ENCODE measurements at regions not wholly inside any gene's neighbourhood (a gene's known extent, or its start where the extent isn't known, plus 50 kb on each side); places are given as distances from the start of the nearest gene placed in this dataset.

DNA sequence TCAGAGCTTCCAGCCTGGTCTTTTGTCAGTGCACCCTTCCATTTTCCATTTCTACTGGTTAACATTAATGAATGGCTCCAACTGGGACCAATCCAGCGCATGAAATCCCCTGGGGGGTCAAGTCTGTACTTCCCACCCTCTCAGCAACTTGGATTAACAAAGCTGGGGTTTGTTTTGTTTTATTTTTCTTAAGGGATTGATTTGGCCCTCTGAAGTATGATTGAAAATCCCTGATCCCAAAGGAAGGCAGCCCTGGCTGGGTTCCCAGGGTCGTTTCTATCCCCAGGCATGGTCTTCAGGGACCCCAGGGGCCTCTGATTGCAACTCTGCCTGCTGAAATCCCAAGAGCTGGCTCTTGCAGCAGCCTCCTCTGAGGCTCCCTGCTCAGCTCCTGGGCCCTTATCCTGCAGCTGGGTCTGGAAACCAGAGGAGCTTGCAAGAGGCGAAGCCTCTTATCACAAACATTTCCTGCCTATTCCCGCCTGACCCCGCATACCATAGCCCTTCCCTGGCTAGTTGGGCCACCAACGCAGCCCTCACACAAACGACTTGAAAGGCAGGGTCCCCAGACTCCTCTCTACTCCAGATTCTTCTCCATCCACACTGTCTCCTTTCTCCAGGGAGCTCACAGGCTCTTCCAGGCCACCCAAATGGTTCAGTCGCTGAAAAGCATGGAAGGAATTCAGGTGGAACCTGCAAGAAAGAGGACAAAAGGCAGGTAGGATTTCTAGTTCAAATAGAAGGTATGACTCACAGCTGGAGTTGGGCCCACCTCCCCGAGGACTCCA, 109.7 kb upstream of the PKDCC start:
- Mint-ChIP-seq H3K36me3 (ENCODE audit: insufficient read depth in 2 of 2) (no peaks in the 10 kb centered on the region), H3K27me3 (ENCODE audit: low read depth) (peaks cover 7% of the 10 kb centered on the region), H3K4me3 (no peak overlapping the region), H3K4me1 (ENCODE audit: low read depth) (no peaks in the 10 kb centered on the region), H3K27ac (no peak overlapping the region), H3K9me3 (no peaks in the 10 kb centered on the region)
- DNase-seq (no peak), ATAC-seq (replicated peaks in 1 of 2) (no peak)

DNA sequence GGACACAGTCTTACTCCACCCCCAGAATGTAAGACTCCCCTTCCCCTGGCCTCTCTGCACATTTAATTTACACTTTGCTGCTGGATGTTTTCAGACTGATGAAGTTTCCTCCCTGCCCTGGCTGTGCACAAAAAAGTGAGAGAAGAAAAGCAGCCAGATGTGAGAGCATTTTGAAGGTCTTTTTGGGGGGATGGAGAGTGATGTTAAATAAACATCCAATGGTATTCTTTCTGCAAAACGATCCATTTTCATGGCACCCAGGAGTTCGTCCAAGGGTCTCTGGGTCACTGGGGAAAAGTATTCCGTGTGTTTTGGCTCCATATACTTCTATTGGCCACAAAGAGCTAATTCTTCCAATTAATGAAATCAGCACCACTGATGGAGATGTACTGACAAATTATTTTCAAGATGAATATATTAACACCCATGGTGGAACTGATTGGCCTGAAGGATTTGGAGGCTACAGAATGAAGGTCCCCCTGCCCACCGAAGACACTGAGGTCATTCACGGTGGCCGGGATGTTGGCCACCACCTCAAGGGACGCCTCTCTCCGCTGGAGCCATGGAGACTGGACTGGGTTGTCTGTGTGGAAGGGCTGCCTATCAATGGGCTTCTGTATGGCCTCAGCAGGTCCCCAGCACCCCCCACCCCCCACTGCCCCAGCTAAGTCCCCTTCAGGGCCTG, 107.6 kb upstream of the PKDCC start:
- H3K9me3 Mint-ChIP-seq: no peaks in the 10 kb centered on the region
- H3K4me3 Mint-ChIP-seq: no peak overlapping the region
- no peaks in the 10 kb centered on the region for H3K36me3 Mint-ChIP-seq (ENCODE audit: insufficient read depth in 2 of 2)
- no peaks in the 10 kb centered on the region for H3K27me3 Mint-ChIP-seq (ENCODE audit: low read depth)
- DNase-seq: no peak
- no peaks in the 10 kb centered on the region for H3K4me1 Mint-ChIP-seq (ENCODE audit: low read depth)
- ATAC-seq (replicated peaks in 1 of 2): no peak
- H3K27ac Mint-ChIP-seq: no peak overlapping the region

DNA sequence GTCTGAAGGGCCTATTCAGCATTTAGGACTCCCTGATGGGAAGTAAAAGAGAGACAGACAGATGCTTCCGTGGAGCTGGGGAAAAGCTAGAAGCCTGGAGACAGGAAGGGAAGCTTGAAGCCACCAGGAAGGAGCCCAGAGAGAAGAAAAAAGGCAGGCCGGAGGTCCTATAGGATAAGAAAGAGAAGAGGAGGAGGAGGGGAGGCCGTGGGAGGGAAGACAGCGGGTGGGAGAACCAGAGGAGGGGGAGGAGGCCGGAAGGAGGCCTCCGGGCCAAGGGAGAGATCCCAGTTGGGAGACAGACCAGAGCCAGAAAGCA, 107.1 kb upstream of the PKDCC start:
- no peak overlapping the region for H3K27ac Mint-ChIP-seq

GRCh38 chr2:41941831-41942230, 106.0 kb upstream of the PKDCC start:
- Mint-ChIP-seq H3K4me3 (no peak overlapping the region), H3K4me1 (ENCODE audit: low read depth) (no peaks in the 10 kb centered on the region), H3K36me3 (ENCODE audit: insufficient read depth in 2 of 2) (no peaks in the 10 kb centered on the region), H3K27ac (no peak overlapping the region), H3K27me3 (ENCODE audit: low read depth) (peaks cover 7% of the 10 kb centered on the region), H3K9me3 (no peaks in the 10 kb centered on the region)
- ATAC-seq (replicated peaks in 1 of 2): no peak
- no peak for DNase-seq

More for the DNA sequence above, 107.1 kb upstream of the PKDCC start:
- H3K4me3 Mint-ChIP-seq: no peak overlapping the region
- H3K9me3 Mint-ChIP-seq: no peaks in the 10 kb centered on the region
- ATAC-seq (replicated peaks in 1 of 2) (no peak), DNase-seq (no peak)
- H3K36me3 Mint-ChIP-seq (ENCODE audit: insufficient read depth in 2 of 2): no peaks in the 10 kb centered on the region
- no peaks in the 10 kb centered on the region for H3K4me1 Mint-ChIP-seq (ENCODE audit: low read depth)
- H3K27me3 Mint-ChIP-seq (ENCODE audit: low read depth): peaks cover under 1% of the 10 kb centered on the region

GRCh38 chr2:41942278-41942677, 105.5 kb upstream of the PKDCC start:
- no peak overlapping the region for H3K27ac Mint-ChIP-seq
- no peaks in the 10 kb centered on the region for H3K36me3 Mint-ChIP-seq (ENCODE audit: insufficient read depth in 2 of 2)
- no peaks in the 10 kb centered on the region for H3K9me3 Mint-ChIP-seq
- H3K4me1 Mint-ChIP-seq (ENCODE audit: low read depth): no peaks in the 10 kb centered on the region
- H3K4me3 Mint-ChIP-seq: no peak overlapping the region
- DNase-seq (no peak), ATAC-seq (replicated peaks in 1 of 2) (no peak)
- H3K27me3 Mint-ChIP-seq (ENCODE audit: low read depth): peaks cover 7% of the 10 kb centered on the region

GRCh38 chr2:41943159-41943558, 104.7 kb upstream of the PKDCC start:
- ATAC-seq (replicated peaks in 1 of 2) (no peak), DNase-seq (no peak)
- peaks cover 12% of the 10 kb centered on the region for H3K27me3 Mint-ChIP-seq (ENCODE audit: low read depth)
- H3K36me3 Mint-ChIP-seq (ENCODE audit: insufficient read depth in 2 of 2): no peaks in the 10 kb centered on the region
- no peaks in the 10 kb centered on the region for H3K4me1 Mint-ChIP-seq (ENCODE audit: low read depth)
- H3K9me3 Mint-ChIP-seq: no peaks in the 10 kb centered on the region
- H3K27ac Mint-ChIP-seq: no peak overlapping the region
- H3K4me3 Mint-ChIP-seq: no peak overlapping the region

DNA sequence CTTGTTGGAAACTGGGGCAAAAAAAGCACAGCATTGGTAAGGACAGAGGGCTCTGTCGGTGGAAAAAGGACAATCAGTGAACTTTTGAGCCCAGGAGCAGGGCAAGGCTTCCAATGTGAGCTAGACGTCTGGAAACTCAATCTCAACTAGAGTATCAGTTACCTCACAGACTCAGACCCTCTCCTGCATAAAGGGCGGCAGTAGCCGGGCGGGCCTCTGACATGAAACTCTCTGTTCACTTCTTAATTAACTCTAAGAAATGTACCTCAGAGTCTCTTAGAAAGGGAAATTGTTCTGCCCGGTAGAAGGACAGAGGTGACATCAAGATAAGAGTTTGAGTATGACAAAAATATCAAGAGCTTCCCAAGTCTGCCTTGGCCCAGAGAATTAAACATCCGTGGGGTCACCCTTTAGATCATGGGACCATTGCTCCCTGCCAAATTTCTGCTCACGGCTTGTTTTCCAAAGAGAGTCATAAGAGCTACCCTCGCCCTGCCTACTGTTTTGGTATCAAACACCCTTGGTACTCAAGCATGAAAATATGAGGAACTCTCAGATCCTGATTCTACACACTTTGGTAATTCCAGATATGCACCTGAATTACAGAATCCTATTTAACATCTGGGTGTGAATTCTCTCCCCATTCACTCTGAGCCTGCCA, 103.5 kb upstream of the PKDCC start:
- no peak for ATAC-seq (replicated peaks in 1 of 2)
- H3K4me1 Mint-ChIP-seq (ENCODE audit: low read depth): no peaks in the 10 kb centered on the region
- H3K4me3 Mint-ChIP-seq: no peak overlapping the region
- no peak overlapping the region for H3K27ac Mint-ChIP-seq
- H3K27me3 Mint-ChIP-seq (ENCODE audit: low read depth): peaks cover 13% of the 10 kb centered on the region
- H3K9me3 Mint-ChIP-seq: no peaks in the 10 kb centered on the region
- DNase-seq: no peak
- no peaks in the 10 kb centered on the region for H3K36me3 Mint-ChIP-seq (ENCODE audit: insufficient read depth in 2 of 2)

DNA sequence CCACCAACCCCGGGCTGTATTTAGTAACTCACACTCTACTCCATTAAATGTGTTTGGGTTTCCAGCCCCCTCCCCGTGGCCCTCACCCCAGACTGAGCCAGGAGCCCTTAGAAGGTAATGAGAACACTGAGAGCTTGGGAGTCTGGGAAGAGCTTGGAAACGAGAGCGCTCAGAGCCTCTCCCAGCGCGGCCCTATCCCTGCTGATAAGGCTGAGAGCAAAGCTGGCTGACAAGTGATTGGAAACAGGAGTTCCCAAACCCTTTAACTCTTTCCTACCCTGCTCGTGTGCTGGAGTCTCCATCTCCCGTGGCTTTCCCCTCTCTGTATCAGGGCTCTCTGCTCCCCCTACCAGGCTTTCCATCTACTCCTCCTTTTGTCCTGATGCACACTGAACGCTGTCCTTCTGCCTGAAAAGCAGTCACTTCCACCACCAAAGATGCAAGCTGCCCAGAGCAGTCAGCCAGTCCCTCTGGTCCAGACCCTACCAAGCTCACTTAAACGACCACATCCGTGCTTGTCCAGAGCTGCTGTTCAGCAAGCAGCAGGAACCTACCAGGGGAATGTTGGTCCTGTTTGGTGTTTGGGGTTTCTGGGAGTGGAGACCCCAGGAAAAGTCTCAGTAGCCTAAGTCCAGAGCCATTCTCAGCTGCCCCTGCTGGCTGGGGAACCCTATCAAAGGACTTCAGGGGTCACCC, 100.0 kb upstream of the PKDCC start:
- Mint-ChIP-seq H3K27ac (no peak overlapping the region), H3K4me1 (ENCODE audit: low read depth) (no peaks in the 10 kb centered on the region), H3K9me3 (no peaks in the 10 kb centered on the region), H3K4me3 (no peak overlapping the region), H3K27me3 (ENCODE audit: low read depth) (peaks cover 19% of the 10 kb centered on the region), H3K36me3 (ENCODE audit: insufficient read depth in 2 of 2) (no peaks in the 10 kb centered on the region)
- DNase-seq (no peak), ATAC-seq (replicated peaks in 1 of 2) (no peak)

DNA sequence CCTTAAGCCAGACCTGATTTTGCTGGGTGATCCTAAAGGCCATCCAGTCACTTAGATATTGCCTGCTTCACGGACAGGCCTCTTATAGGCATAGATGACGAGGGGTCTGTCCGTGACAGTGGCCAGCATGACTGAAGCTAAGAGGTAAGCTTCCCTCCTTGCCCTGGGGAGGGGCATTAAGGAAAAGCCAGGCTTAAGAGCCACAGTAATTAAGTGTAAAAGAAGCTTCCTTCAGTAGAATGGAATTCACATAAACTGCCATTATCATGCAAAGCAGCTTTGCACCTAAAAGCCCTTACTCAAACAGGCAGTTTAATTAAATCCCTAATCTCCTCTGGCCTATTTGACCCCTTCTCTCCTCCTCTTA, 99.4 kb upstream of the PKDCC start:
- Mint-ChIP-seq H3K36me3 (ENCODE audit: insufficient read depth in 2 of 2) (no peaks in the 10 kb centered on the region), H3K9me3 (no peaks in the 10 kb centered on the region), H3K27ac (no peak overlapping the region), H3K4me3 (no peak overlapping the region), H3K27me3 (ENCODE audit: low read depth) (peaks cover 19% of the 10 kb centered on the region), H3K4me1 (ENCODE audit: low read depth) (peaks cover 1% of the 10 kb centered on the region)
- ATAC-seq (replicated peaks in 1 of 2) (no peak), DNase-seq (no peak)

DNA sequence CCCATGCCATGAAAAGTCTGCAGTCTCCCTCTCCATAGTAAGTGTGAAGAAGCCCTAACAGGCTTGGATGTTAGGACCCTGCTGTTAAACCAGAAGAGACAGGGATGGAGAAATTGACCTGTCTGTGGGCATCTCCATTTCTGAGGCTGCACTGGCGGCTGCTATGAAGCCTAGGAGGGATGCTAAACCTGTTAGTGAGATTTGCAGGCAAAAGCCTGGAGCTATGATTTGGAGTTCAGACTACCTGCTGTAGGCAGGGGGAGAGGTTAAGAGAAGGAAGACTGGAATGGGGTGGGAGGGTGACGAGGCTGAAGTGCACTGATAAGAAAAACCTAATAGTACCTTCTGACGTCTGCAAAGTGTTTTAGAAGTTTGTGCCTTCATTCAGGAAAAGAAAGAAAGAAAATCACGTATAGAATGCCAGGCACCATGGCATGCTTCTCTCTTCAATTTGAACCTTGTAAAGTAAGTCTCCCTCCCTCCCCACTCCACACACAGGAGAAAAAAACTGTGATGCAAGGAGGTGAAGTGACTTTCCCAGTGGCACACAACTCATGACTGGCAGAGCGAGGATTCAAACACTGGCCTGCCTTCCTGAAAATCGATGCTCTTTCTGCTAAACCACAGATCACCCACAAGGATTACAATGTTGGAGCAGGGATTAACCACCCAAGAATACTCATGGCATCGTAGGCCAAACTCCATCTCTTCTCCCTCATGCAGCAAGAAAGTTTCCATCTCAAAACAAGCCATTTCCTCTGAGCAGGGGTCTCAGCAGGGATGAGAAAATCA, 98.5 kb upstream of the PKDCC start:
- Mint-ChIP-seq H3K4me3 (no peak overlapping the region), H3K27ac (no peak overlapping the region), H3K36me3 (ENCODE audit: insufficient read depth in 2 of 2) (no peaks in the 10 kb centered on the region), H3K27me3 (ENCODE audit: low read depth) (peaks cover 19% of the 10 kb centered on the region), H3K9me3 (no peaks in the 10 kb centered on the region), H3K4me1 (ENCODE audit: low read depth) (peaks cover 9% of the 10 kb centered on the region)
- DNase-seq (no peak), ATAC-seq (replicated peaks in 1 of 2) (no peak)

DNA sequence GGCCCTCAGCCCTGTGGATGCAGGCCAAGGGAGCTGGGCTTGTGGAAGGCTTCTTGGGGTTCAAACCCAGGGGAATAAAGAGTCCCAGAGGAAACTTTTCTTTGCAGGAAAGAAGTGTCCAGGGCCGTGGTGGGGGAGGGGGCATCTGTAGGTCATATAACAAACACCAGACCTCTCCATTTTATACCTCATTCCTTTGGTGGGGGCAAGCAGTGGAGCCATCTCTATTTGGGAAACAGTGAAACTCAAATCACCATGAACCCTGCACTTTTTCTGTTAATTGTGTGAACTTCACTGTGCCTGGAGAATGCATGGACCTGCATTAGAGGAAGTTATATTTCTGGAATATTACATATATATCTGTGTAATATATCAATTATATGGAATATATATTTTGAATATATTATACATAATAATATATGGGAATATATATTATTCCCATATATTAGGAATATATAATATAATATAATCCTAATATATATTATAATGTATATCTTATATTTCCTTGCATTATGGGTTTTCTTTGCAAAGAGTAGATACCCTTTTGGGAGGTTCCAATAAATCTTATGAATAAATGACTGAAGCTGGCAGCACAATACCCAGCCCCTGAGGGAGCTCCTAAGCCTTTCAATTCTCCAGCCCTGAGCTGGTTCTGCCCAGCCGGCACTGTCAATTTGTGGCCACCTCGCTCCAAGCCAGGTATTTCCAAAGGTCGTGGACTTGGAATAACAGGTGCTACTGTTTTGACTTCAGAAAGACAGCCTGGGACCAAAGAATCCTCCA, 97.7 kb upstream of the PKDCC start:
- H3K9me3 Mint-ChIP-seq: no peaks in the 10 kb centered on the region
- ATAC-seq (replicated peaks in 1 of 2): no peak
- H3K36me3 Mint-ChIP-seq (ENCODE audit: insufficient read depth in 2 of 2): no peaks in the 10 kb centered on the region
- peaks cover 9% of the 10 kb centered on the region for H3K4me1 Mint-ChIP-seq (ENCODE audit: low read depth)
- H3K4me3 Mint-ChIP-seq: no peak overlapping the region
- H3K27me3 Mint-ChIP-seq (ENCODE audit: low read depth): peaks cover 19% of the 10 kb centered on the region
- DNase-seq: no peak
- no peak overlapping the region for H3K27ac Mint-ChIP-seq

- Mint-ChIP-seq H3K4me1 (ENCODE audit: low read depth) (peaks cover 9% of the 10 kb centered on the region), H3K27me3 (ENCODE audit: low read depth) (peaks cover 19% of the 10 kb centered on the region), H3K9me3 (no peaks in the 10 kb centered on the region), H3K36me3 (ENCODE audit: insufficient read depth in 2 of 2) (no peaks in the 10 kb centered on the region), H3K4me3 (no peak overlapping the region), H3K27ac (no peak overlapping the region)
- ATAC-seq (replicated peaks in 1 of 2): no peak
- no peak for DNase-seq
Measured at GRCh38 chr2:41950666-41950960, 97.2 kb upstream of the PKDCC start.

Measured in activated T-cell treated with anti-CD3 and anti-CD28 coated beads, Interleukin-2, amount 50 U/mL, for 72 hours (primary cell).